HUES6 (cell line): ENCODE measurements at regions not wholly inside any gene's neighbourhood (a gene's known extent, or its start where the extent isn't known, plus 50 kb on each side); places are given as distances from the start of the nearest gene placed in this dataset.

Source experiments
- H3K27ac ChIP-seq: 2 replicates; pipeline ENCODE4 v1.7.0; 2013; ENCODE audit warnings: low read depth, mild to moderate bottlenecking, low read length, inconsistent platforms
- H3K27me3 ChIP-seq: 2 replicates; pipeline ENCODE4 v1.6.1; 2013; ENCODE audit warnings: low read length; ENCODE audit not compliant: control insufficient read depth, insufficient read depth
- H3K36me3 ChIP-seq: 2 replicates; pipeline ENCODE4 v1.6.1; 2013; ENCODE audit warnings: low read length; ENCODE audit not compliant: control insufficient read depth, insufficient read depth
- H3K4me1 ChIP-seq: 2 replicates; pipeline ENCODE4 v1.6.1; 2013; ENCODE audit warnings: low read length; ENCODE audit not compliant: control insufficient read depth, insufficient read depth
- H3K4me3 ChIP-seq: 2 replicates; pipeline ENCODE4 v1.5.1; 2013; ENCODE audit warnings: low read depth, low read length
- H3K9ac ChIP-seq: one replicate; pipeline ENCODE4 v1.6.1; 2013; ENCODE audit warnings: mild to moderate bottlenecking, low read length
- H3K9me3 ChIP-seq: 2 replicates; pipeline ENCODE4 v1.6.1; 2013; ENCODE audit warnings: low read depth, low read length; ENCODE audit not compliant: control insufficient read depth, insufficient read depth

DNA sequence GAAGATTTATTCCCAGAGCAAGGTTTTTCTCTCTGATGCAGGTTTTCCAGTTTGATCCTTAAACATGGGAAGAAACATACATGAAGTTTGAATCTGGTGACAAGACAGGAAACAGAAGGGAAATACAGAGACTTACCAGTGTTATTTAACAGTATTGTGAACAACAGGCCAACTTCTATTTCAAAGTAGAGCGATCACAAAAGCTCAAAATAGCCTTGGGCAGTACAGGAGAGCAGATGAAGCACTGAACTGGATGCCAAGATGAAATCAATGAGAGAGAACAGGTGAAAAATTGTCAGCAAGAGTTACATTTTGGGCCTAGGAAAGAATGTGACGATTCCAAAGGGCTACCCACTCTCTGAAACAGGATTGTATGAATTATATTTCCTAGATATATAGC, 114.8 kb upstream of the PTPRK start:
- no peak overlapping the region for H3K4me3 ChIP-seq
- no peak overlapping the region for H3K9ac ChIP-seq
- H3K27ac ChIP-seq, result no peak overlapping the region
- H3K36me3 ChIP-seq, result no peaks in the 10 kb centered on the region
- no peaks in the 10 kb centered on the region for H3K4me1 ChIP-seq
- no peaks in the 10 kb centered on the region for H3K27me3 ChIP-seq
- H3K9me3 ChIP-seq, result no peaks in the 10 kb centered on the region

DNA sequence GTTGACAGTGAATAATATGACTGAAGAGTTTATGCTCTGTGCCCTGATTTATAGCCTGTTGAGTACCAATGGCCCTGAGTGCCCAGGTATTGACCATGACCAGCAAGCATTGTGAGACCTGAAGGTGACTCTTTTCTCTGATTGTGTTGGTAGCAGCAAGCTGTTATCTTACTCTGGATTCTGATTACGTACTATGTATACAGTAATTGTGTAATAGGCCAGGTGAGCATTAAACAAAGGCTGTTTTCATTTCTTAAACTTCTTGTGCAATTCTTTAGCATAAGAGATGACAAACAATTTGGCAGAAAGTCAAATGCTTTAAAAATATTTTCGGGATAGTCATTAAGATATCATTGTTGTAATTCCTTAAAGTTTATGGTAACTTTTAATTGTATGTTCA, 111.7 kb upstream of the PTPRK start:
- Histone ChIP-seq H3K4me3 (no peak overlapping the region), H3K27ac (no peak overlapping the region)

DNA sequence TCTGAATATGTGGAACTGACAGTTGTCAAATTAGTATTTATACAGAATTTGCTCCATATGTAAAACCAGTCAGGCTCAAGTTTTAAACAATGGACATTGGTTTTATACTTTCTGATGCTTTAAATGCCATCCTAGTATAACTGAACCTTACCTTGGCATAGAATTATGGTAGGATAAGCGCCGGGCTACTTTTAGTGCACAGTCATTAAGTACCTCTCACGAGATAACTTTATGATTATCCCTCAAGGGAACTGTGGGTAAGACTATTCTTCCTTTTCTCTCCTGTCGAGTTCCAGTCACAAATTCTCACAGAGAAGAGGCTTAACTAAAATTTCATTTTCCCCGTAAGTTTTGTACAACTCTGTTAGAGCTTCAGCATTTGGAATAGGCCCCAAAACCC, 110.6 kb upstream of the PTPRK start:
- Histone ChIP-seq H3K9me3 (no peaks in the 10 kb centered on the region), H3K36me3 (no peaks in the 10 kb centered on the region), H3K4me3 (no peak overlapping the region), H3K4me1 (no peaks in the 10 kb centered on the region), H3K27ac (no peak overlapping the region), H3K27me3 (no peaks in the 10 kb centered on the region), H3K9ac (no peak overlapping the region)

More for the DNA sequence above, 111.7 kb upstream of the PTPRK start:
- Histone ChIP-seq H3K9me3 (no peaks in the 10 kb centered on the region), H3K27me3 (no peaks in the 10 kb centered on the region), H3K36me3 (no peaks in the 10 kb centered on the region), H3K4me1 (no peaks in the 10 kb centered on the region), H3K9ac (no peak overlapping the region)

- Histone ChIP-seq H3K4me3 (no peak overlapping the region), H3K27me3 (no peaks in the 10 kb centered on the region), H3K9ac (no peak overlapping the region), H3K9me3 (no peaks in the 10 kb centered on the region), H3K27ac (no peak overlapping the region), H3K4me1 (no peaks in the 10 kb centered on the region), H3K36me3 (no peaks in the 10 kb centered on the region)
Measured at GRCh38 chr6:128630213-128630612, 109.8 kb upstream of the PTPRK start.

GRCh38 chr6:128617285-128617684, 96.9 kb upstream of the PTPRK start:
- H3K9ac ChIP-seq, result no peak overlapping the region
- H3K9me3 ChIP-seq, result peaks cover 3% of the 10 kb centered on the region; the same call in 1 of the 2 replicates
- no peaks in the 10 kb centered on the region for H3K27me3 ChIP-seq
- no peak overlapping the region for H3K27ac ChIP-seq
- H3K4me3 ChIP-seq, result no peak overlapping the region
- H3K36me3 ChIP-seq, result no peaks in the 10 kb centered on the region
- H3K4me1 ChIP-seq, result peaks cover 4% of the 10 kb centered on the region; the same call in 1 of the 2 replicates

DNA sequence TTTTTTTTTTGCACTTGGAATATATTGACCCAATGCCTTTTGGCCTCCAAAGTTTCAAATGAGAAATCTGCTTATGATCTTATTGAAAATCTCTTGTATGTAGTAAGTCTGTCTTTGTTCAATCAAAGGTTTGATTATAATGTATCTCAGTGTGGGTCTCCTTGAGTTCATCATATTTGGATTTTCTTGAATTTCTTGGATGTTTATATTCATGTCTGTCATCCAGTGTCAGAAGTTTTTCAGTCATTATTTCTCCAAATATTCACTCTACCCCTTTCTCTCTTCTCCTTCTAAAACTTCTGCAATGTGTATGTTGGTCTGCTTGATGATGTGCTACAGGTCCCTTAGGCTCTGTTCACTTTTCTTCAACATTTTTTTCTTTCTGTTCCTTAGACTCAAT, 95.9 kb upstream of the PTPRK start:
- Histone ChIP-seq H3K27ac (no peak overlapping the region), H3K9ac (no peak overlapping the region), H3K36me3 (no peaks in the 10 kb centered on the region), H3K9me3 (peaks cover 3% of the 10 kb centered on the region; the same call in 1 of the 2 replicates), H3K4me3 (no peak overlapping the region), H3K4me1 (peaks cover 4% of the 10 kb centered on the region; the same call in 1 of the 2 replicates), H3K27me3 (no peaks in the 10 kb centered on the region)

DNA sequence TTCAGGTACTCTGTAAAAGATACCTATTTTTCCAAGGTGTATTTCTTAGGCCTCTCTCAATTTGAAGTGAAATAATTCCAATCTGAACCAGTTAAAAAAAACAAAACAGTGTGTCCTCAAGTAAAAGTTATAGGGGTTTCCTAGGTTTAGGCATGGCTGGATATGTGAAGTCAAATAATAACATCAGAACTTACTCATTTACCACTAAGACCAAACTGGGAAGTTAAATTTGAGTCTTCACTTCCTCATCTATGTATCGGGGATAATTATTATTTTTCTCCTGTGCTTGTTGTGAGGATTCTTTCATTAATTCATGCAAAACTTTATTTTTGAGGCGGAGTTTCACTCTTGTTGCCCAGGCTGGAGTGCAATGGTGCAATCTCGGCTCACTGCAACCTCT, 86.2 kb upstream of the PTPRK start:
- Histone ChIP-seq H3K27ac (no peak overlapping the region), H3K9me3 (no peaks in the 10 kb centered on the region), H3K4me3 (no peak overlapping the region), H3K27me3 (no peaks in the 10 kb centered on the region), H3K9ac (no peak overlapping the region), H3K4me1 (peaks cover 3% of the 10 kb centered on the region; the same call in 1 of the 2 replicates), H3K36me3 (no peaks in the 10 kb centered on the region)

DNA sequence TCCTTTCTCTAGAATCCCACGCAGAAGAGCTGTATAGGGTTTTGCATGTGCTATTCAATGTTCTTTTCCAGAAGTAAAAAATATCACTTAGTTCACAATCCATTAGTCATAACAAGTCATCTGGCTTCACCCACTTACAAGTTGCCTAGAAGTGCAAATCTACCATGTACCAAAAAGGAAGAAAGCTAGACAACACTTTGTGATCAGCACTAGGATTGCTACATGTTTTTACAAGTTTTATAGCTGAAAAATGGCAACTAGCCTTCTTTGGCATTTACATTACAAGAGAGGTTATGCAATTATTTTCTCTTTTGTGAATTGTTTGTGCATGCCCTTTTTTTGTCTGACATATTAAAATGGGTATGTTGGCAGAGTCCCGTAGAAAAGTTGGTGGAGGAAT, 85.6 kb upstream of the PTPRK start:
- H3K27ac ChIP-seq, result no peak overlapping the region
- no peak overlapping the region for H3K4me3 ChIP-seq
- H3K4me1 ChIP-seq, result peaks cover 3% of the 10 kb centered on the region; the same call in 1 of the 2 replicates
- no peaks in the 10 kb centered on the region for H3K9me3 ChIP-seq
- no peaks in the 10 kb centered on the region for H3K36me3 ChIP-seq
- H3K27me3 ChIP-seq, result no peaks in the 10 kb centered on the region
- H3K9ac ChIP-seq, result no peak overlapping the region

GRCh38 chr6:128601060-128601459, 80.7 kb upstream of the PTPRK start:
- H3K4me3 ChIP-seq, result no peak overlapping the region
- H3K4me1 ChIP-seq, result peaks cover 3% of the 10 kb centered on the region; the same call in 1 of the 2 replicates
- no peak overlapping the region for H3K9ac ChIP-seq
- H3K36me3 ChIP-seq, result no peaks in the 10 kb centered on the region
- no peak overlapping the region for H3K27ac ChIP-seq
- H3K9me3 ChIP-seq, result no peaks in the 10 kb centered on the region
- H3K27me3 ChIP-seq, result no peaks in the 10 kb centered on the region

- H3K36me3 ChIP-seq, result no peaks in the 10 kb centered on the region
- H3K4me3 ChIP-seq, result no peak overlapping the region
- H3K9ac ChIP-seq, result no peak overlapping the region
- no peaks in the 10 kb centered on the region for H3K27me3 ChIP-seq
- no peak overlapping the region for H3K27ac ChIP-seq
- no peaks in the 10 kb centered on the region for H3K9me3 ChIP-seq
- H3K4me1 ChIP-seq, result peaks cover 3% of the 10 kb centered on the region; the same call in 1 of the 2 replicates
Measured at GRCh38 chr6:128600397-128600951, 80.1 kb upstream of the PTPRK start.

DNA sequence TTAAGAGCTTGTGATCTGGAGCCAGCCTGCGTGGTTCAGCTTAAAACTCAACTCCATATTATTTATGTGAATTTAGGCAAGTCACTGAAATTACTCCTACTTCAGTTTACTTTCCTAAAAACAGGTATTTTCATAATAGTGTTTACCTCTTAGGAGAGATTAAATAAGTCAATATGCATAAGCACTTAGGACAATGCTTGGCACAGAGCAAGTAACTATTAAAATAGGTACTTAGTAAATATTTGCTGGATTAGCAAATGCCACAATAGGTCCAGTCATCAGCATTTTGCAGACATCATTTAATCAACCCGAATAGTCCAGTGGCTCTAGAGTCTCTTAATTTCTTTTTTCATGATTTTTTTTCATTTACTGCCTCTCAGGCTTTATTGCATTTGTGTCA, 78.6 kb upstream of the PTPRK start:
- H3K36me3 ChIP-seq, result no peaks in the 10 kb centered on the region
- H3K27me3 ChIP-seq, result no peaks in the 10 kb centered on the region
- H3K4me3 ChIP-seq, result no peak overlapping the region
- no peak overlapping the region for H3K27ac ChIP-seq
- no peaks in the 10 kb centered on the region for H3K9me3 ChIP-seq
- H3K9ac ChIP-seq, result no peak overlapping the region
- peaks cover 3% of the 10 kb centered on the region; the same call in 1 of the 2 replicates for H3K4me1 ChIP-seq
